HepG2 (cell line): ENCODE measurements at regions not wholly inside any gene's neighbourhood (a gene's known extent, or its start where the extent isn't known, plus 50 kb on each side); places are given as distances from the start of the nearest gene placed in this dataset.

Experiments
- MAF1 ChIP-seq: sonication (generic); formaldehyde crosslinking; IDR thresholded peaks from 2 replicates; pipeline ENCODE4 v1.5.0; 2020; ENCODE audit warnings: missing genetic modification reagents, borderline replicate concordance
- MAX ChIP-seq: IDR thresholded peaks from 2 replicates; pipeline ENCODE4 v1.6.1; 2012; ENCODE audit warnings: inconsistent platforms
- MEF2D ChIP-seq: sonication (generic); formaldehyde crosslinking; IDR thresholded peaks from 2 replicates; pipeline ENCODE4 v1.5.1; 2020; ENCODE audit warnings: mild to moderate bottlenecking, missing genetic modification reagents
- SOX6 ChIP-seq, 2 experiments: fragments of 450-650 bp in 1 of 2; sonication (generic) in 1 of 2; formaldehyde crosslinking in 1 of 2; IDR thresholded peaks; 2 replicates each; pipeline versions ENCODE4 v1.4.0 to v1.6.1; 2017 to 2020; ENCODE audit warnings: antibody characterized with exemption in 1 of 2, mild to moderate bottlenecking in 1 of 2, missing genetic modification reagents in 1 of 2
- TGIF2 ChIP-seq: IDR thresholded peaks from 2 replicates; pipeline ENCODE4 v1.6.1; 2016; ENCODE audit warnings: control low read depth, missing compliant biosample characterization
- ZNF136 ChIP-seq: sonication (generic); formaldehyde crosslinking; IDR thresholded peaks from 2 replicates; pipeline ENCODE4 v1.8.1; 2022; ENCODE audit warnings: low read depth, mild to moderate bottlenecking, moderate library complexity, missing genetic modification reagents
- TF ChIP-seq, protein P1 (sequence below): sonication (generic); formaldehyde crosslinking; IDR thresholded peaks from 2 replicates; pipeline ENCODE4 v1.4.0; 2020; ENCODE audit warnings: mild to moderate bottlenecking, missing genetic modification reagents
- TF ChIP-seq, protein P2 (sequence below): sonication (generic); formaldehyde crosslinking; IDR thresholded peaks from 2 replicates; pipeline ENCODE4 v1.5.0; 2020; ENCODE audit warnings: missing genetic modification reagents, mild to moderate bottlenecking, borderline replicate concordance
- TF ChIP-seq, protein P3 (sequence below): sonication (generic); formaldehyde crosslinking; IDR thresholded peaks from 2 replicates; pipeline ENCODE4 v1.8.1; 2023; ENCODE audit warnings: missing genetic modification reagents, mild to moderate bottlenecking, borderline replicate concordance
- TF ChIP-seq, protein P4 (sequence below): sonication (generic); formaldehyde crosslinking; IDR thresholded peaks from 2 replicates; pipeline ENCODE4 v1.5.0; 2020; ENCODE audit warnings: mild to moderate bottlenecking, missing genetic modification reagents
- TF ChIP-seq, protein P5 (sequence below): sonication (generic); formaldehyde crosslinking; IDR thresholded peaks from 2 replicates; pipeline ENCODE4 v1.5.1; 2020; ENCODE audit warnings: missing genetic modification reagents, mild to moderate bottlenecking, borderline replicate concordance
- TF ChIP-seq, protein P6 (sequence below): IDR thresholded peaks from 2 replicates; pipeline ENCODE4 v1.6.1; 2012; ENCODE audit warnings: low read depth, low read length, improper control_type of control experiment

- TF ChIP-seq, protein P1, sequence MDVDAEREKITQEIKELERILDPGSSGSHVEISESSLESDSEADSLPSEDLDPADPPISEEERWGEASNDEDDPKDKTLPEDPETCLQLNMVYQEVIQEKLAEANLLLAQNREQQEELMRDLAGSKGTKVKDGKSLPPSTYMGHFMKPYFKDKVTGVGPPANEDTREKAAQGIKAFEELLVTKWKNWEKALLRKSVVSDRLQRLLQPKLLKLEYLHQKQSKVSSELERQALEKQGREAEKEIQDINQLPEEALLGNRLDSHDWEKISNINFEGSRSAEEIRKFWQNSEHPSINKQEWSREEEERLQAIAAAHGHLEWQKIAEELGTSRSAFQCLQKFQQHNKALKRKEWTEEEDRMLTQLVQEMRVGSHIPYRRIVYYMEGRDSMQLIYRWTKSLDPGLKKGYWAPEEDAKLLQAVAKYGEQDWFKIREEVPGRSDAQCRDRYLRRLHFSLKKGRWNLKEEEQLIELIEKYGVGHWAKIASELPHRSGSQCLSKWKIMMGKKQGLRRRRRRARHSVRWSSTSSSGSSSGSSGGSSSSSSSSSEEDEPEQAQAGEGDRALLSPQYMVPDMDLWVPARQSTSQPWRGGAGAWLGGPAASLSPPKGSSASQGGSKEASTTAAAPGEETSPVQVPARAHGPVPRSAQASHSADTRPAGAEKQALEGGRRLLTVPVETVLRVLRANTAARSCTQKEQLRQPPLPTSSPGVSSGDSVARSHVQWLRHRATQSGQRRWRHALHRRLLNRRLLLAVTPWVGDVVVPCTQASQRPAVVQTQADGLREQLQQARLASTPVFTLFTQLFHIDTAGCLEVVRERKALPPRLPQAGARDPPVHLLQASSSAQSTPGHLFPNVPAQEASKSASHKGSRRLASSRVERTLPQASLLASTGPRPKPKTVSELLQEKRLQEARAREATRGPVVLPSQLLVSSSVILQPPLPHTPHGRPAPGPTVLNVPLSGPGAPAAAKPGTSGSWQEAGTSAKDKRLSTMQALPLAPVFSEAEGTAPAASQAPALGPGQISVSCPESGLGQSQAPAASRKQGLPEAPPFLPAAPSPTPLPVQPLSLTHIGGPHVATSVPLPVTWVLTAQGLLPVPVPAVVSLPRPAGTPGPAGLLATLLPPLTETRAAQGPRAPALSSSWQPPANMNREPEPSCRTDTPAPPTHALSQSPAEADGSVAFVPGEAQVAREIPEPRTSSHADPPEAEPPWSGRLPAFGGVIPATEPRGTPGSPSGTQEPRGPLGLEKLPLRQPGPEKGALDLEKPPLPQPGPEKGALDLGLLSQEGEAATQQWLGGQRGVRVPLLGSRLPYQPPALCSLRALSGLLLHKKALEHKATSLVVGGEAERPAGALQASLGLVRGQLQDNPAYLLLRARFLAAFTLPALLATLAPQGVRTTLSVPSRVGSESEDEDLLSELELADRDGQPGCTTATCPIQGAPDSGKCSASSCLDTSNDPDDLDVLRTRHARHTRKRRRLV (CRISPR knock-in tag): no peak
- no peak for TF ChIP-seq SOX6 (IDR thresholded peaks at IDR 0.05)
- TF ChIP-seq SOX6 (CRISPR knock-in tag; IDR thresholded peaks at IDR 0.05): no peak
- TF ChIP-seq, protein P2, sequence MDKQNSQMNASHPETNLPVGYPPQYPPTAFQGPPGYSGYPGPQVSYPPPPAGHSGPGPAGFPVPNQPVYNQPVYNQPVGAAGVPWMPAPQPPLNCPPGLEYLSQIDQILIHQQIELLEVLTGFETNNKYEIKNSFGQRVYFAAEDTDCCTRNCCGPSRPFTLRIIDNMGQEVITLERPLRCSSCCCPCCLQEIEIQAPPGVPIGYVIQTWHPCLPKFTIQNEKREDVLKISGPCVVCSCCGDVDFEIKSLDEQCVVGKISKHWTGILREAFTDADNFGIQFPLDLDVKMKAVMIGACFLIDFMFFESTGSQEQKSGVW (CRISPR knock-in tag): no peak
- TF ChIP-seq MAF1 (CRISPR knock-in tag): no peak
- no peak for TF ChIP-seq ZNF136 (CRISPR knock-in tag)
- TF ChIP-seq, protein P3, sequence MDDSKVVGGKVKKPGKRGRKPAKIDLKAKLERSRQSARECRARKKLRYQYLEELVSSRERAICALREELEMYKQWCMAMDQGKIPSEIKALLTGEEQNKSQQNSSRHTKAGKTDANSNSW (CRISPR knock-in tag): no peak
- no peak for TF ChIP-seq MAX
- TF ChIP-seq, protein P4, sequence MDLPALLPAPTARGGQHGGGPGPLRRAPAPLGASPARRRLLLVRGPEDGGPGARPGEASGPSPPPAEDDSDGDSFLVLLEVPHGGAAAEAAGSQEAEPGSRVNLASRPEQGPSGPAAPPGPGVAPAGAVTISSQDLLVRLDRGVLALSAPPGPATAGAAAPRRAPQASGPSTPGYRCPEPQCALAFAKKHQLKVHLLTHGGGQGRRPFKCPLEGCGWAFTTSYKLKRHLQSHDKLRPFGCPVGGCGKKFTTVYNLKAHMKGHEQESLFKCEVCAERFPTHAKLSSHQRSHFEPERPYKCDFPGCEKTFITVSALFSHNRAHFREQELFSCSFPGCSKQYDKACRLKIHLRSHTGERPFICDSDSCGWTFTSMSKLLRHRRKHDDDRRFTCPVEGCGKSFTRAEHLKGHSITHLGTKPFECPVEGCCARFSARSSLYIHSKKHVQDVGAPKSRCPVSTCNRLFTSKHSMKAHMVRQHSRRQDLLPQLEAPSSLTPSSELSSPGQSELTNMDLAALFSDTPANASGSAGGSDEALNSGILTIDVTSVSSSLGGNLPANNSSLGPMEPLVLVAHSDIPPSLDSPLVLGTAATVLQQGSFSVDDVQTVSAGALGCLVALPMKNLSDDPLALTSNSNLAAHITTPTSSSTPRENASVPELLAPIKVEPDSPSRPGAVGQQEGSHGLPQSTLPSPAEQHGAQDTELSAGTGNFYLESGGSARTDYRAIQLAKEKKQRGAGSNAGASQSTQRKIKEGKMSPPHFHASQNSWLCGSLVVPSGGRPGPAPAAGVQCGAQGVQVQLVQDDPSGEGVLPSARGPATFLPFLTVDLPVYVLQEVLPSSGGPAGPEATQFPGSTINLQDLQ (CRISPR knock-in tag): no peak
- TF ChIP-seq, protein P5, sequence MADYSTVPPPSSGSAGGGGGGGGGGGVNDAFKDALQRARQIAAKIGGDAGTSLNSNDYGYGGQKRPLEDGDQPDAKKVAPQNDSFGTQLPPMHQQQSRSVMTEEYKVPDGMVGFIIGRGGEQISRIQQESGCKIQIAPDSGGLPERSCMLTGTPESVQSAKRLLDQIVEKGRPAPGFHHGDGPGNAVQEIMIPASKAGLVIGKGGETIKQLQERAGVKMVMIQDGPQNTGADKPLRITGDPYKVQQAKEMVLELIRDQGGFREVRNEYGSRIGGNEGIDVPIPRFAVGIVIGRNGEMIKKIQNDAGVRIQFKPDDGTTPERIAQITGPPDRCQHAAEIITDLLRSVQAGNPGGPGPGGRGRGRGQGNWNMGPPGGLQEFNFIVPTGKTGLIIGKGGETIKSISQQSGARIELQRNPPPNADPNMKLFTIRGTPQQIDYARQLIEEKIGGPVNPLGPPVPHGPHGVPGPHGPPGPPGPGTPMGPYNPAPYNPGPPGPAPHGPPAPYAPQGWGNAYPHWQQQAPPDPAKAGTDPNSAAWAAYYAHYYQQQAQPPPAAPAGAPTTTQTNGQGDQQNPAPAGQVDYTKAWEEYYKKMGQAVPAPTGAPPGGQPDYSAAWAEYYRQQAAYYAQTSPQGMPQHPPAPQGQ (CRISPR knock-in tag): no peak
- no peak for TF ChIP-seq MEF2D (CRISPR knock-in tag)
- TF ChIP-seq, protein P6, sequence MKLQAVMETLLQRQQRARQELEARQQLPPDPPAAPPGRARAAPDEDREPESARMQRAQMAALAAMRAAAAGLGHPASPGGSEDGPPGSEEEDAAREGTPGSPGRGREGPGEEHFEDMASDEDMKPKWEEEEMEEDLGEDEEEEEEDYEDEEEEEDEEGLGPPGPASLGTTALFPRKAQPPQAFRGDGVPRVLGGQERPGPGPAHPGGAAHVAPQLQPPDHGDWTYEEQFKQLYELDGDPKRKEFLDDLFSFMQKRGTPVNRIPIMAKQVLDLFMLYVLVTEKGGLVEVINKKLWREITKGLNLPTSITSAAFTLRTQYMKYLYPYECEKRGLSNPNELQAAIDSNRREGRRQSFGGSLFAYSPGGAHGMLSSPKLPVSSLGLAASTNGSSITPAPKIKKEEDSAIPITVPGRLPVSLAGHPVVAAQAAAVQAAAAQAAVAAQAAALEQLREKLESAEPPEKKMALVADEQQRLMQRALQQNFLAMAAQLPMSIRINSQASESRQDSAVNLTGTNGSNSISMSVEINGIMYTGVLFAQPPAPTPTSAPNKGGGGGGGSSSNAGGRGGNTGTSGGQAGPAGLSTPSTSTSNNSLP: no peak
- no peak for TF ChIP-seq TGIF2
- TF ChIP-seq, all 625 proteins: peak for 0
These were observed 64.9 kb downstream of the NPTX2 start (continued) for GRCh38 chr7:98681951-98682350.
